ENCODE measurements at regions not wholly inside any gene's neighbourhood (a gene's known extent, or its start where the extent isn't known, plus 50 kb on each side); places are given as distances from the start of the nearest gene placed in this dataset.

DNA sequence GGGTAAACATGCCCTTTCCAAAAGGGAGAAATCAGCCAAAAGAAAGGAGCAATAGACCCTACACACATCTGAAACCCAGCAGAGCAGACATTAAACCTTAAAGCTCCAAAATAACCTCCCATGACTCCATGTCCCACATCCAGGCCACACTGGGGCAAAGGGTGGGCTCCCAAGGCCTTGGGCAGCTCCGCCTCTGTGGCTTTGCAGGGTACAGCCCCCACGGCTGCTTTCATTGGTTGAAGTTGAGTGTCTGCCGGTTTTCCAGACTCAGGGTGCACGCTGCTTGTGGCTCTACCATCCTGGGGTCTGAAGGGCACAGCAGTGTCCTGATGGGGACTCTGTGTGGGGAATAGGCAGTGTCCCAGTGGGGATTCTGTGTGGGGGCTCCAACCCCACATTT, 146.5 kb downstream of the ZDHHC21 start:
- no peak overlapping the region for H3K27ac ChIP-seq (ENCODE audit: low read depth, low read length, poor library complexity, severe bottlenecking)
- no peaks in the 10 kb centered on the region for H3K4me1 ChIP-seq (ENCODE audit: insufficient read depth, low read length, severe bottlenecking)
- H3K9me2 ChIP-seq (ENCODE audit: low read depth, low read length), result no peaks in the 10 kb centered on the region
- H3K27me3 ChIP-seq (ENCODE audit: insufficient read depth, low read length), result no peaks in the 10 kb centered on the region
- no peak overlapping the region for H3K9ac ChIP-seq (ENCODE audit: low read length)
- no peaks in the 10 kb centered on the region for H3K36me3 ChIP-seq (ENCODE audit: insufficient read depth, low read length)
- H4K20me1 ChIP-seq (ENCODE audit: insufficient read depth, low read length), result no peaks in the 10 kb centered on the region
- no peaks in the 10 kb centered on the region for H3F3A ChIP-seq (ENCODE audit: insufficient read depth, low read length)
- no peak overlapping the region for H2AFZ ChIP-seq (ENCODE audit: low read length)
- H3K4me2 ChIP-seq (ENCODE audit: low read length), result no peak overlapping the region
- H3K4me3 ChIP-seq (ENCODE audit: low read depth, low read length, poor library complexity, severe bottlenecking), result no peak overlapping the region
- H3K79me2 ChIP-seq (ENCODE audit: insufficient read depth, low read length), result no peaks in the 10 kb centered on the region
- H3K9me3 ChIP-seq (ENCODE audit: low read length), result no peaks in the 10 kb centered on the region
- no peak for TF ChIP-seq EZH2 (IDR thresholded peaks at IDR 0.05; ENCODE audit: borderline replicate concordance, low read length)
- no peak for TF ChIP-seq CTCF (IDR thresholded peaks at IDR 0.05; ENCODE audit: low read length)

- TF ChIP-seq CTCF (IDR thresholded peaks at IDR 0.05; ENCODE audit: low read length), result no peak
- no peak for TF ChIP-seq EZH2 (IDR thresholded peaks at IDR 0.05; ENCODE audit: borderline replicate concordance, low read length)
- Histone ChIP-seq H4K20me1 (ENCODE audit: insufficient read depth, low read length) (no peaks in the 10 kb centered on the region), H3K4me3 (ENCODE audit: low read depth, low read length, poor library complexity, severe bottlenecking) (no peak overlapping the region), H3K4me2 (ENCODE audit: low read length) (no peak overlapping the region), H3K79me2 (ENCODE audit: insufficient read depth, low read length) (no peaks in the 10 kb centered on the region), H3K27ac (ENCODE audit: low read depth, low read length, poor library complexity, severe bottlenecking) (no peak overlapping the region), H3K9me2 (ENCODE audit: low read depth, low read length) (no peaks in the 10 kb centered on the region), H3K36me3 (ENCODE audit: insufficient read depth, low read length) (no peaks in the 10 kb centered on the region), H3K9me3 (ENCODE audit: low read length) (no peaks in the 10 kb centered on the region), H3K27me3 (ENCODE audit: insufficient read depth, low read length) (no peaks in the 10 kb centered on the region), H2AFZ (ENCODE audit: low read length) (no peak overlapping the region), H3F3A (ENCODE audit: insufficient read depth, low read length) (no peaks in the 10 kb centered on the region), H3K9ac (ENCODE audit: low read length) (no peak overlapping the region), H3K4me1 (ENCODE audit: insufficient read depth, low read length, severe bottlenecking) (no peaks in the 10 kb centered on the region)
Observed at GRCh38 chr9:14542071-14542470, 151.2 kb downstream of the ZDHHC21 start.

- H3K4me2 ChIP-seq (ENCODE audit: low read length), result no peak overlapping the region
- no peaks in the 10 kb centered on the region for H4K20me1 ChIP-seq (ENCODE audit: insufficient read depth, low read length)
- H3K9me2 ChIP-seq (ENCODE audit: low read depth, low read length), result no peaks in the 10 kb centered on the region
- no peak overlapping the region for H3K27ac ChIP-seq (ENCODE audit: low read depth, low read length, poor library complexity, severe bottlenecking)
- H2AFZ ChIP-seq (ENCODE audit: low read length), result no peak overlapping the region
- no peaks in the 10 kb centered on the region for H3K36me3 ChIP-seq (ENCODE audit: insufficient read depth, low read length)
- H3K27me3 ChIP-seq (ENCODE audit: insufficient read depth, low read length), result no peaks in the 10 kb centered on the region; the same call in 1 of the 2 replicates
- no peaks in the 10 kb centered on the region for H3F3A ChIP-seq (ENCODE audit: insufficient read depth, low read length)
- H3K4me3 ChIP-seq (ENCODE audit: low read depth, low read length, poor library complexity, severe bottlenecking), result no peak overlapping the region
- no peak overlapping the region for H3K9ac ChIP-seq (ENCODE audit: low read length)
- no peaks in the 10 kb centered on the region for H3K79me2 ChIP-seq (ENCODE audit: insufficient read depth, low read length)
- TF ChIP-seq CTCF (IDR thresholded peaks at IDR 0.05; ENCODE audit: low read length) (no peak), EZH2 (IDR thresholded peaks at IDR 0.05; ENCODE audit: borderline replicate concordance, low read length) (no peak)
- no peaks in the 10 kb centered on the region for H3K9me3 ChIP-seq (ENCODE audit: low read length)
- H3K4me1 ChIP-seq (ENCODE audit: insufficient read depth, low read length, severe bottlenecking), result no peaks in the 10 kb centered on the region
Observed at GRCh38 chr9:14538526-14538925, 154.7 kb downstream of the ZDHHC21 start.
